Activated T-cell treated with anti-CD3 and anti-CD28 coated beads for 4 hours (primary cell): ENCODE measurements at regions not wholly inside any gene's neighbourhood (a gene's known extent, or its start where the extent isn't known, plus 50 kb on each side); places are given as distances from the start of the nearest gene placed in this dataset.
"Not testable (repeated sequence)": the region's sequence is repeated elsewhere in the genome, so short reads cannot be mapped to it uniquely, and the experiment has no call there.

ENCODE experiments used
- DNase-seq: peaks from one replicate; pipeline ENCODE4 v3.0.0-alpha.2; 2020

DNA sequence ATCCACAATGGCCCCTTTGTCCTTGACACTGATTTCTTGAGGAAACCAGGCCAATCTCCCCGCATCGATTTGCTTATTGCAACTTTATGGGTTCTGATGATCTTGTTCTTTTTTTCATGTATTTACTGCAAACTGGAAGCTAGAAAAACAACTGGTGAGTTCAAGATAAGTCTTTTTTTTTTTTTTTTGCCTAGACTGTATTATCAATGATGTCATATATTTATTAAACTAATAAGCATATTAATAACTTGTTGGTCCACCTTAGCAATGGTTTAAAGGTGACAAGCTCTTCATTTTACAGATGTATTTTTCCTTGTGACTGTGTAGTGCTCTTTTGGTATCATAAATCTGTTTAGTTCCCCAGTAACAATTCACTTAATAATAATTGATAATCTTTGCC is 79.0 kb upstream of the NOX3 start:
- DNase-seq: no peak

DNA sequence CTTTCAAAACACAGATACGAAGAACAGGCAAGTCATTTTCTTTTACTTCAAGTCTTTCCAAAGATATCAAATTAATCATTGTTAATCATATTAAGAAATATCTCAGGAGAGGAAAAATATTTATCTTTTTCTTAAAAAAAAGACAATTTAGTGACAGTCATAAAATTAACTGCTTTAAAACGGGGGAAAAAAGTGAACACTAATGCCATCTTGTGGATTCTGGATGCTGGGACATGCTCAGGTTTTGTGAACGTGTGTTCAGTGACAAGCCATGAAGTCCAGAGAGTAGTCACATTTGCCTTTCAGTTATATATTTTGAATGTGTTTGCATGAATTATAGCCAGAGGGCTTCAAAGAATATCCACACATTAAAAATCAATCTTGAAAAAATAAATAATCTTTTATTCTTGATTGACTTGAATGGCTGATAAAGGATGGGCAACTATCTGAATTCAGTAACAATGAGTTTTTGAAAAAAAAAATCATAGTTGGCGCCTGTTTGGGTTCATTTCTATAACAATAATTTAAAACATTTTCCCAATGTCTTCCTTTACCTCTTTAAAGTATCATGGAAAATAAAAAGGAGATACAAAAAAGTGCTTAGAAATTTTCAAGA is 74.7 kb upstream of the NOX3 start:
- no peak for DNase-seq

DNA sequence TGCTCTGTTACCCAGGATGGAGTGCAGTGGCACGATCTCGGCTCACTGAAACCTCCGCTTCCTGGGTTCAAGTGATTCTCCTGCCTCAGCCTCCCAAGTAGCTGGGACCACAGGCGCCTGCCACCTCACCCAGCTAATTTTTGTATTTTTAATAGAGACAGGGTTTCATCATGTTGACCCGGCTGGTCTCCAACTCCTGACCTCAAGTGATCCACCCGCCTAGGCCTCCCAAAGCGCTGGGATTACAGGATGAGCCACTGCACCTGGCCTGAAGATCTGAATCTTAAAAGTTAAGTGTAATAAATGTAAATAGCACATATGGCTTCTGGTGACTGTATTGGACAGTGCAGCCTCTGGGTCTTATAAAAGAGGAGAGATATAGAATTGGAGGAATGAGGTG is 74.2 kb upstream of the NOX3 start:
- DNase-seq: not testable (repeated sequence)

DNA sequence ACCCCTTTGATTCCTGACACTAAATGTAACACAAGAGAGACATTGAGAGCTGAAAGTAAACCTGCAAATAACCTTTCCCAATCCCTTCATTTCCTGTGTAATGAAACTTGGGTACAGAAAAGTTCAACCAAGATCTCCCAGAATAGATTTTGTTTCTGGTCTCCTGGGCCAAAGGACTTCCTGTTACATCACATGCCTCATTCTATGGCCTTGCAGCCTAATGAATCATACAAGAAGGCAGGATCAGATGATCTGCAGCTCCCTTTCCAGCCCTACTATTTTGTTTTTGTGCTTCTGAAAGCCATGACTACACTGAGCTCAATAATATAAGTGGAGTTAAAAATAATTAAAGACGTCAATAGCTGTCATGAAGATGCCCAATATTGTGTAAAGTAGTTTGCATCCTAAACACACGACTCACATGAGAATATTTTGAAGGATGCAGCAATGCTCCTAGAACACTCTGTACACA is 73.4 kb upstream of the NOX3 start:
- no peak for DNase-seq

DNA sequence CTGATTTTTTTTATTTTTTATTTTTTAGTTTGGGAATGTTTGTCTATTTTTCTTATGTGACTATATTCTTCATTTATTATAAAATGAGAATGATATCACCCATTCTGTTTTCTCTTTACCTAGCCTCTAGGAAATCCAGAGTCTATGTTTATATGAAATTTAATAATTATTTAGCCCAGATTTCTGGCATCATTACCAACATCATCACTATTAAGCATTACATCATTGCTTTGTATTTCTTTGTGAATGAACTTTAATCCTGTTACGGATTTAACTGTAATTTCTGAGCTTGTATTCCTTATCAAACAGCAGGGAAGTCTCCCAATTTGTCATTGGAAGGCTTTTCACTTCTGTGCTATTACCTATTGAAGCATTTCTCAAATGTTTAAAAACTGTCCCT is 72.7 kb upstream of the NOX3 start:
- DNase-seq: no peak

DNA sequence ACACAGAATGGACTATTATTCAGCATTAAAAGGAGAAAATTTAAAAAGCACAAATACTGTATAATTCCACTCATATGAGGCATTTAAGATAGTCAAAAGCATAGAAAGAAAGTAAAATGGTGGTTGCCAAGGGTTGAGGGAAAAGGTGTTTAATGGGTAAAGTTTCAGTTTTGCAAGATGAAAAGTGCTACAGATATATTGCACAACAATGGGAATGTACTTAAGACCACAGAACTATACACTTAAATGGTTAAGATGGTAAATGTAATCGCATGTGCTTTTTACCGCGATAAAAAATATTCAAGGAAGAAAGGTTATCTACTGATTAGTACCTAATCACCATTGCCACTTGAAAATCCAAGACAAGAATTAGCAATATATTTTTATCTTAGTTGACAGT is 71.8 kb upstream of the NOX3 start:
- DNase-seq: no peak

DNA sequence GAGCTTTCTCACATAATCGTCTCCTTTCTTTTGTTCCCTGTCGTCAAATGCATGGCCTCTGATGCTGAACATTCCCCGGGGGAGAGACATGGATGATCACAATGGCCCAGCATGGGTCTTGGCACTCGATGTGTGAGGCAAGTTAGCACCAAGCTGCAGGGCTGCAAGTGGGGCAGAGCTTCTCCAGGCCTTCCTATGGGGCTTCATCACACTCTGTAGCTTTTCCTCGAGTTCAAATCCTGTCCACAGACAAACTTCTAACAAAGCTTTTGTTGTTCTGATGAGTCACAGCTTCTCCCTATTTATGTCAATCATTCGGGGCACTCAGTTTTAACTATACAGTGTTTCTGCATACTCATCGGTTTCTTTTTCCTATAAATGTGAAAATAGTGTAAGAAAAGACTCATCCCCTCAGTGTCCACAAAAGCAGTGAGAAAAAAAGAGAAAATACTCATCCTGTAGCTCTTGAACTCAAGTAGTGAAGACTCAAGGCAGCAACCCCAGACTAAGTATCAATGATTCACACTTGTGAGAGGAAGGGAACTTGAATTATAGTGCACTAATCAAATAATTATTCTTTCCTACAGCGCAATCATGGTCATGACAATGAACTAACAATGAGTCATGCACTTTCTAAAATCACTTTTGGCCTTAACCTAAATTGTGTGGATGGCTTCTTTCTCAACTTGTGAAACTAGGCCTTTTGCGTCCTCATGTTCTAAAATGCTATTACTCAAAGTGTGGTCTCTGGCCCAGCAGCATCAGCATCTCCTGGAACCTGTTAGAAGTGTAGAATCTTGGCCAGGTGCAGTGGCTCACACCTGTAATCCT is 68.4 kb upstream of the NOX3 start:
- DNase-seq: no peak

DNA sequence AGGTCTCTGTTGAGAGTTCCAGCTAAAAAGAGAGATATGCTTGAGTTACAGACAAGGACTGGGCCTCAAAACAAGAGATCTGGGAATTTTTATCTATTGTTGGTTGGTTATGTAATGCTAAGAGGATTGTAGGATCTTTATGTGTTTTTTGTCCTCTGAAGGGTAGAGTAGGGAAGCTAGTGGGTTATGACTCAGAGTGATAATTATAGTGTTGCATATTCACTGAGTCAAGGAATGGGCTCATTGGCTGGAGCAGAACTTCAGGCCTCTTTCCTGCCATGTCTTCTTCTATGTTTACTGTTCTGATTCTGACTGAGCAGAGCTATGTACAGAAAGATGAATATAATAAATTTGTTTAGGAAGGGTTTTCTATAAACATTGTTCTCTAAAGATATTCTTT is 66.1 kb upstream of the NOX3 start:
- DNase-seq: no peak

DNA sequence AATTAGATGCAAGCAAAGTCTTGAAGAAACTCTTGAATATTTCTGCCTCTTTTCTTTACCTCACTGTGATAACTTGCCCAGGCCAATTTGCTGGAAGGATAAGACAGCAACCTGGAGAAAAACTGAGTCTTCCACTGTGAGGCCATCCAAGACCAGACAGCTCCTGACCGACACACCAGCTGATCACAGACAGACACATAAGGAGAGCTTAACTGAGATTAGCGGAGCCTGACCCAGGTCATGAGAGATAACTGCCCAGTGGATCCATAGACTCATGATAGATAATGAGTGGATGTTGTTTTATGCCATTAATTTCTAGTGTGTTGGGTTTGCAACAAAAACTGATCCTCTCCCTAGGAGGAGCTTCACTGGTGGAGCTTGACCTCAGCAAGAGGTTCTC is 64.4 kb upstream of the NOX3 start:
- no peak for DNase-seq

DNA sequence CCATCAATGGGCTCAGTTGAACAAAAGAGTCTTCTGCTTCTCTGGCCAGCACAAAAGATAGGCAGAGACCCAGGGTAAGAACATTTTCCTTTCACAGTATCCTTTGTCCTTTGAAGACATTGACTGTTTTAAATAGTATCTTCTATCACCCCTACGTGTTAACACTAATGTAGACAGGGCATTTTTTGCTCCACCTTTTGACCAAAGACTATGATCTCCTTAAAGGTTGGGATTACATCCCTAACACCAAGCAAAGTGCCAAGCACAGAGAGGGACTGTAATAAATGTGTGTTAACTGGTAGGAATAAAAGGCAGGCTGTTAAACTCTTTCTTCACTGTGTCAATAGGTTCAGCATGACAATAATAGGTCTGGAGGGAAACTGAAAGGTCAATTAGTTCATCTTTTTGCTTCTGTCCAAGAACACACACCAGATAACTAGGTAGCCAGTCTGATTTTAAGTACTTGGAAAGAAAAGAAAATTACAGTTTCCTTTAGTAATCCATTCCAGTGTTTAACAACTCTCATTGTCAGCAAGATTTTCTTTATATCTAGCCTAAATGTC is 63.6 kb upstream of the NOX3 start:
- DNase-seq: no peak

DNA sequence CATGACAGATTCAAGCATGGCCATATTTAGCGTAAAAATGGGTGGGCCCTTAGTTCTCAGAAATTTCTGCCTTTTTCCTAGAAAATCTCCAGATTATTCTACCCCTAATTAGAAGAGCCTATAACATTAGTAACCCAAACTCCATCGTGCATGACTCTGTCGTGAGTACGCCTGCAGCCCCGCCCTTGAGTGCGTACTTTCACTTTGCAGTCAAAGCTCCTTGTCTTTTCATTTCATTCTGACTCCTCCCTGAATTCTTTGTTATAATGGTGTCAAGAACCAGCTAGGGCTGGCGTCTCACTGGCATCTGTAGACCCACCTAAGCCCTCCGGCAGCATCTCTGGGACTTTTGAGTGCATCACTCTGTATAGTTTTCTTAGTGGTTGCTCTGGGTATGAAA is 61.7 kb upstream of the NOX3 start:
- DNase-seq: no peak

DNA sequence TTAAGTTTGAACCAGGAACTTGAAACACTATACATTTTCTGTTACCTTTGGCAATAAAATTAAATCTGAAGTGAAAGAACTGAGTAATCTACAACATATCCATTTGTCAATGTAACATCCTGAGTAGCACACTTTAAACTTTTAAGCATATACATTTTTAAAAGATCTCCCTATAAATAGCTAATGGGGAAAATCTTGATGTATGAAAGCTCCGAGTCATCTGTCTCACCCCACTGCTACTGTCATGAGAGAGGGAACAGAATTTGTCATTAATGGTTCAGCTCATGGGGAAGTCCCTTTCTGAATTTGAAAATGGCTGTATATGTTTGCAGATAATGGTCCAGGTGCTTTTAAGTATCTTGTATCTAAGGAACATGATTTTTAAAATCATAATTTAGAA is 55.2 kb upstream of the NOX3 start:
- DNase-seq: no peak

DNA sequence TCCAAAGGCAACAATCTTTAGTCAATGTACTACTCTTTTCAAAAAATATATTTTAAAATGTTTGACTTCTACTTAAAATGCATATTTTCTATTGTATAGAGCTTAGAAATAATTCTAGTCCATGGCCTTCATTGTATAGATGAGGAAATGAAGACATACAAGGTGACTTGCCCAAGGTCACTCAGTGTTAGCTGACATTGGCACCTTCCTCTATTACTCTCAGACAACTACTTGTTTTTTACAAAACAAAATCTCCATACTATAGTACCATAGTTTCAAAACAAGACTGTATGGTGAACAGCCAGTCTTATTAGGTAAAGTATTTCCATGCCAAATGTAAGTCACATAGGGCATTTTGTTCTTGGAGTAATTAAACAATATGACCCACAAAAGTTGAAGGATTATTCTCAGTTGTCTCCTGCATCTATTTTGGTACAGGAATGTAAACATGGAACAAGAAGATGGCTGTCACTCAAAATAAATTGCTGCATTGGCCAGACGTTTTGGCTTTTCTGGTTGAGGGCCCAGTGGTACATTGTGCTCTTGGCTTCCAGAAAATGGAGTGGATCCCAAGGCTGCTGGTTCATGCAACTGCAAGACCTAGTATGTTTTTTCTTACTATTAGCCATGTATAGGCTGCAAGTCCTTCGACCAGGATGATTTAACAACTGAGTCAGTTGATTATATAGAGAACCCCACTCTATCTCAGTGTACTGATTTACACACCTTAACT is 54.3 kb upstream of the NOX3 start:
- DNase-seq: no peak

DNA sequence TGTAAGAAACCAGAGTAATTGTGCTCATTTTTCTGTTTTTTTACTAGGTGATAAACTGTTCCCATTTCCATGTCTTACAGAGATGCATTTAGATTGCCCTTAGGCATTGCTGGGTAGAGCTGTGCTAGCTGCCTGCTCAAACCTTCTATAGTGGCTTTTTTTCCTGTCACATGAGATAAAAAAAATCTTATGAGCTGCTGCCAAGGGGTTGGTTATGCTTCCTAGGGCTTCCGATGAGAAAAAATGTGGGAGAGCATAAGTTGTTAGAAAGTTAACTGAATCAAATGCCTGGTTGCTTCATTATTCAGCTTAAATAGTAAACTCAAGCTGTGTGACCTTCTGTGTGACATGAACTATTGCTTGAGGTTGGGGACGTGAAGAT is 50.0 kb upstream of the NOX3 start:
- no peak for DNase-seq
